ENCODE measurements at regions not wholly inside any gene's neighbourhood (a gene's known extent, or its start where the extent isn't known, plus 50 kb on each side); places are given as distances from the start of the nearest gene placed in this dataset.

DNA sequence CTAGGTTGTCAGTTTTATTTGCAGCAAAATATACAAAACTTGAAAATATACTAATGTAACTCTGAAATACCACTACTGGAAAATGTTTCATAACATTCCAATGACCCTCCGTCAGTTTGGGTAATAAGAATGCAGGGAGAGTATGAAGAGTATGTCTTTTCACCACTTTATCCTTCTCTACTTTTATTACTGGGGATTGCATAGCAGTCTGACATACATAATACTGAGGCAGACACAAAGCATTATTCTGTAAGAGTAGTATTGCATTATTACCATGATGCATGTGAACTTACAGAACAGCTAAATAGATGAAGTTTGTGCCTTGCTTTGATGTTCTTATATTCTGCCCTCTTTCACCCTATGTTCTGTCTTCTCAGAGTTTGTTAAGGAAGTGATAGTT is 151.8 kb upstream of the TPK1 start:
- H3K9me3 ChIP-seq (ENCODE audit: low read depth, low read length) = no peaks in the 10 kb centered on the region
- no peaks in the 10 kb centered on the region for H4K20me1 ChIP-seq (ENCODE audit: insufficient read depth, low read length)
- H3K4me1 ChIP-seq (ENCODE audit: insufficient read depth, low read length) = no peaks in the 10 kb centered on the region
- H3K27ac ChIP-seq (ENCODE audit: low read depth, low read length) = no peak overlapping the region
- H3K4me2 ChIP-seq (ENCODE audit: insufficient read depth, low read length) = no peak overlapping the region
- no peaks in the 10 kb centered on the region for H3K27me3 ChIP-seq (ENCODE audit: insufficient read depth, low read length)
- no peaks in the 10 kb centered on the region for H3K79me2 ChIP-seq (ENCODE audit: insufficient read depth, low read length)
- no peak overlapping the region for H3K4me3 ChIP-seq (ENCODE audit: insufficient read depth, low read length)
- H2AFZ ChIP-seq (ENCODE audit: low read length) = no peak overlapping the region
- DNase-seq (ENCODE audit: insufficient read length, low spot score, missing footprints) = no peak
- no peaks in the 10 kb centered on the region for H3K36me3 ChIP-seq (ENCODE audit: insufficient read depth, low read length)
- TF ChIP-seq, protein P1, sequence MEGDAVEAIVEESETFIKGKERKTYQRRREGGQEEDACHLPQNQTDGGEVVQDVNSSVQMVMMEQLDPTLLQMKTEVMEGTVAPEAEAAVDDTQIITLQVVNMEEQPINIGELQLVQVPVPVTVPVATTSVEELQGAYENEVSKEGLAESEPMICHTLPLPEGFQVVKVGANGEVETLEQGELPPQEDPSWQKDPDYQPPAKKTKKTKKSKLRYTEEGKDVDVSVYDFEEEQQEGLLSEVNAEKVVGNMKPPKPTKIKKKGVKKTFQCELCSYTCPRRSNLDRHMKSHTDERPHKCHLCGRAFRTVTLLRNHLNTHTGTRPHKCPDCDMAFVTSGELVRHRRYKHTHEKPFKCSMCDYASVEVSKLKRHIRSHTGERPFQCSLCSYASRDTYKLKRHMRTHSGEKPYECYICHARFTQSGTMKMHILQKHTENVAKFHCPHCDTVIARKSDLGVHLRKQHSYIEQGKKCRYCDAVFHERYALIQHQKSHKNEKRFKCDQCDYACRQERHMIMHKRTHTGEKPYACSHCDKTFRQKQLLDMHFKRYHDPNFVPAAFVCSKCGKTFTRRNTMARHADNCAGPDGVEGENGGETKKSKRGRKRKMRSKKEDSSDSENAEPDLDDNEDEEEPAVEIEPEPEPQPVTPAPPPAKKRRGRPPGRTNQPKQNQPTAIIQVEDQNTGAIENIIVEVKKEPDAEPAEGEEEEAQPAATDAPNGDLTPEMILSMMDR (IDR thresholded peaks at IDR 0.05; ENCODE audit: extremely low read depth, low read depth, low read length) = no peak

DNA sequence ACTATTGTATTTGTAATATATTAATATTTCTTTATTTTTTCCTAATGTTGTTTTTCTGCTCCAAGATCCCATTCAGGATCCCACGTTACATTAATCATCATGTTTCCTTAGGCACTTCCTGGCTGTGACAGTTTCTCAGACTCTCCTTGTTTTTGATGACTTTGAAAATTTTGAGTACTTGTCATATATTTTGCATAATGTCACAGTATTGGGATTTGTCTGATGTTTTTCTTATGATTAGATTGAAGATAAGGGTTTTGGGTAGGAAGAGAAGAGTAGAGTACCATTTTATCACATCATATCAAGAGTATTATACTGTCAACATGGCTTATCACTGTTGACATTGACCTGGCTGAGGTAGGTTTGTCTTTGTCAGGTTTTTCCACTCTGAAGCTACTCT is 146.3 kb upstream of the TPK1 start:
- Histone ChIP-seq H3K4me1 (ENCODE audit: insufficient read depth, low read length) (no peaks in the 10 kb centered on the region), H4K20me1 (ENCODE audit: insufficient read depth, low read length) (no peaks in the 10 kb centered on the region), H2AFZ (ENCODE audit: low read length) (no peak overlapping the region), H3K36me3 (ENCODE audit: insufficient read depth, low read length) (no peaks in the 10 kb centered on the region), H3K9me3 (ENCODE audit: low read depth, low read length) (no peaks in the 10 kb centered on the region), H3K4me3 (ENCODE audit: insufficient read depth, low read length) (no peak overlapping the region), H3K79me2 (ENCODE audit: insufficient read depth, low read length) (no peaks in the 10 kb centered on the region), H3K27ac (ENCODE audit: low read depth, low read length) (no peak overlapping the region), H3K27me3 (ENCODE audit: insufficient read depth, low read length) (no peaks in the 10 kb centered on the region), H3K4me2 (ENCODE audit: insufficient read depth, low read length) (no peak overlapping the region)
- TF ChIP-seq, protein P1 (IDR thresholded peaks at IDR 0.05; ENCODE audit: extremely low read depth, low read depth, low read length) = no peak
- DNase-seq (ENCODE audit: insufficient read length, low spot score, missing footprints) = no peak

DNA sequence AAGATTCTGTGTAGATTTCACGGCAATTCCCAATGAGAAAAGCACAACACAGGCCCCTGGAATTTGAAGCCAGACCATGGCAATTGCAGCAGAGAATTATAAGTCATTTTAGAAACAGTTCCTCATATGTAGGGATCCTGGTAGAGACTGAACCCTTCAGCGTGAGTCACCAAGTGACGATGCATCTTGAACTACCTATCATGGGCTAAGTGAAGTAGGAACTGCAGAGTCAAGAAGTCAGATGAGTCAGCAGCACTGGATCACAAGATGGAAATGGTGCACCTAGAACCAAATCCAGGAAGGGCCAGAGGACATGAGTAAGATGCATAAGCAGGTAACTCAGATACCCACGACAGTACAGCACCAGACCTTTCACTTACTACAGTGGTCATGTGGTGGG is 140.0 kb upstream of the TPK1 start:
- Histone ChIP-seq H4K20me1 (ENCODE audit: insufficient read depth, low read length) (no peaks in the 10 kb centered on the region), H3K79me2 (ENCODE audit: insufficient read depth, low read length) (no peaks in the 10 kb centered on the region), H3K27me3 (ENCODE audit: insufficient read depth, low read length) (no peaks in the 10 kb centered on the region), H3K36me3 (ENCODE audit: insufficient read depth, low read length) (no peaks in the 10 kb centered on the region), H2AFZ (ENCODE audit: low read length) (no peak overlapping the region), H3K4me1 (ENCODE audit: insufficient read depth, low read length) (no peaks in the 10 kb centered on the region), H3K4me2 (ENCODE audit: insufficient read depth, low read length) (no peak overlapping the region), H3K4me3 (ENCODE audit: insufficient read depth, low read length) (no peak overlapping the region), H3K27ac (ENCODE audit: low read depth, low read length) (no peak overlapping the region), H3K9me3 (ENCODE audit: low read depth, low read length) (no peaks in the 10 kb centered on the region)
- TF ChIP-seq, protein P1 (IDR thresholded peaks at IDR 0.05; ENCODE audit: extremely low read depth, low read depth, low read length) = no peak
- no peak for DNase-seq (ENCODE audit: insufficient read length, low spot score, missing footprints)

DNA sequence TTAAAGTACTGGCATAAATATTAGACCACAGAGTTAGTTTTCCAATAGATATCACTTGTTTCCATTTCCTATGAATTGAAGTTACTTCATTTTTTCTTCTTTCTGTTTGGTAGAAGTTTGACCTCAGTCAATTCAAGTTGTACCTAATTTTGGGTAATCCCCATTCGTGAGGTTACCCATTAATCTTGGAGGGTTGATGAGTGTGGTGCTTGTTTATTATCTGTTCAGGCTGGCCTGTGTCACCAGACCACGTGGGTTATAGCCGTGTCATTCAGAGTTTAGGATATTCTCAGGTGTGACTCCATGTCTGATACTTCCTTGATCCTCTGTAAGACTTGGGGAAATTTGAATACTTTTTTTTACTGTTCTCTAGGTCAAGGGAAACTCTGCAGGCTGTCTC is 133.9 kb upstream of the TPK1 start:
- no peaks in the 10 kb centered on the region for H3K27me3 ChIP-seq (ENCODE audit: insufficient read depth, low read length)
- no peak overlapping the region for H3K4me2 ChIP-seq (ENCODE audit: insufficient read depth, low read length)
- H3K36me3 ChIP-seq (ENCODE audit: insufficient read depth, low read length) = no peaks in the 10 kb centered on the region
- no peak for DNase-seq (ENCODE audit: insufficient read length, low spot score, missing footprints)
- peaks cover 1% of the 10 kb centered on the region for H3K9me3 ChIP-seq (ENCODE audit: low read depth, low read length)
- H2AFZ ChIP-seq (ENCODE audit: low read length) = no peak overlapping the region
- no peaks in the 10 kb centered on the region for H4K20me1 ChIP-seq (ENCODE audit: insufficient read depth, low read length)
- no peaks in the 10 kb centered on the region for H3K79me2 ChIP-seq (ENCODE audit: insufficient read depth, low read length)
- H3K4me3 ChIP-seq (ENCODE audit: insufficient read depth, low read length) = no peak overlapping the region
- H3K27ac ChIP-seq (ENCODE audit: low read depth, low read length) = no peak overlapping the region
- TF ChIP-seq, protein P1 (IDR thresholded peaks at IDR 0.05; ENCODE audit: extremely low read depth, low read depth, low read length) = no peak
- no peaks in the 10 kb centered on the region for H3K4me1 ChIP-seq (ENCODE audit: insufficient read depth, low read length)

All from osteoblast (primary cell).